ENCODE measurements at regions not wholly inside any gene's neighbourhood (a gene's known extent, or its start where the extent isn't known, plus 50 kb on each side); places are given as distances from the start of the nearest gene placed in this dataset.

GRCh38 chr18:8962855-8963635, 139.5 kb upstream of the NDUFV2 start:
- H3K9ac ChIP-seq (ENCODE audit: low read depth, low read length), result no peak overlapping the region

GRCh38 chr18:8963876-8964275, 138.6 kb upstream of the NDUFV2 start:
- no peak overlapping the region for H3K4me3 ChIP-seq (ENCODE audit: low read length)
- H3K4me1 ChIP-seq (ENCODE audit: insufficient read depth, low read length), result peaks cover 9% of the 10 kb centered on the region
- H3K27ac ChIP-seq (ENCODE audit: low read depth, low read length), result no peak overlapping the region
- H3K9ac ChIP-seq (ENCODE audit: low read depth, low read length), result no peak overlapping the region
- H3K36me3 ChIP-seq (ENCODE audit: insufficient read depth, low read length), result no peaks in the 10 kb centered on the region
- no peaks in the 10 kb centered on the region for H3K27me3 ChIP-seq (ENCODE audit: insufficient read depth, low read length)
- no peaks in the 10 kb centered on the region for H3K9me3 ChIP-seq (ENCODE audit: insufficient read depth, low read depth, low read length)

More at GRCh38 chr18:8962855-8963635, 139.5 kb upstream of the NDUFV2 start:
- no peaks in the 10 kb centered on the region for H3K9me3 ChIP-seq (ENCODE audit: insufficient read depth, low read depth, low read length)
- no peak overlapping the region for H3K4me3 ChIP-seq (ENCODE audit: low read length)
- peaks cover 14% of the 10 kb centered on the region for H3K4me1 ChIP-seq (ENCODE audit: insufficient read depth, low read length)
- H3K27me3 ChIP-seq (ENCODE audit: insufficient read depth, low read length), result no peaks in the 10 kb centered on the region
- 87% methylated on average over 8 of the region's 8 CpGs for WGBS
- no peaks in the 10 kb centered on the region for H3K36me3 ChIP-seq (ENCODE audit: insufficient read depth, low read length)
- no peak overlapping the region for H3K27ac ChIP-seq (ENCODE audit: low read depth, low read length)

GRCh38 chr18:8965398-8965797, 137.1 kb upstream of the NDUFV2 start:
- no peaks in the 10 kb centered on the region for H3K27me3 ChIP-seq (ENCODE audit: insufficient read depth, low read length)
- 84% methylated on average over 8 of the region's 8 CpGs for WGBS
- H3K4me3 ChIP-seq (ENCODE audit: low read length), result no peak overlapping the region
- no peaks in the 10 kb centered on the region for H3K9me3 ChIP-seq (ENCODE audit: insufficient read depth, low read depth, low read length)
- no peak overlapping the region for H3K9ac ChIP-seq (ENCODE audit: low read depth, low read length)
- H3K36me3 ChIP-seq (ENCODE audit: insufficient read depth, low read length), result no peaks in the 10 kb centered on the region
- H3K27ac ChIP-seq (ENCODE audit: low read depth, low read length), result no peak overlapping the region
- H3K4me1 ChIP-seq (ENCODE audit: insufficient read depth, low read length), result peaks cover 4% of the 10 kb centered on the region

- H3K4me1 ChIP-seq (ENCODE audit: insufficient read depth, low read length), result peaks cover 4% of the 10 kb centered on the region
- H3K9me3 ChIP-seq (ENCODE audit: insufficient read depth, low read depth, low read length), result no peaks in the 10 kb centered on the region
- no peak overlapping the region for H3K4me3 ChIP-seq (ENCODE audit: low read length)
- no peaks in the 10 kb centered on the region for H3K36me3 ChIP-seq (ENCODE audit: insufficient read depth, low read length)
- WGBS, result 98% methylated on average over 3 of the region's 3 CpGs
- H3K9ac ChIP-seq (ENCODE audit: low read depth, low read length), result no peak overlapping the region
- no peaks in the 10 kb centered on the region for H3K27me3 ChIP-seq (ENCODE audit: insufficient read depth, low read length)
- no peak overlapping the region for H3K27ac ChIP-seq (ENCODE audit: low read depth, low read length)
These were observed 135.7 kb upstream of the NDUFV2 start for GRCh38 chr18:8966821-8967220.

GRCh38 chr18:8967573-8967972, 134.9 kb upstream of the NDUFV2 start:
- 94% methylated on average over 6 of the region's 6 CpGs for WGBS
- no peaks in the 10 kb centered on the region for H3K9me3 ChIP-seq (ENCODE audit: insufficient read depth, low read depth, low read length)
- H3K36me3 ChIP-seq (ENCODE audit: insufficient read depth, low read length), result no peaks in the 10 kb centered on the region
- no peak overlapping the region for H3K27ac ChIP-seq (ENCODE audit: low read depth, low read length)
- H3K9ac ChIP-seq (ENCODE audit: low read depth, low read length), result no peak overlapping the region
- peaks cover 4% of the 10 kb centered on the region for H3K4me1 ChIP-seq (ENCODE audit: insufficient read depth, low read length)
- no peak overlapping the region for H3K4me3 ChIP-seq (ENCODE audit: low read length)
- no peaks in the 10 kb centered on the region for H3K27me3 ChIP-seq (ENCODE audit: insufficient read depth, low read length)

GRCh38 chr18:8969639-8970390, 132.7 kb upstream of the NDUFV2 start:
- H3K27me3 ChIP-seq (ENCODE audit: insufficient read depth, low read length), result no peaks in the 10 kb centered on the region
- peaks cover 4% of the 10 kb centered on the region for H3K4me1 ChIP-seq (ENCODE audit: insufficient read depth, low read length)
- no peak overlapping the region for H3K27ac ChIP-seq (ENCODE audit: low read depth, low read length)
- no peaks in the 10 kb centered on the region for H3K9me3 ChIP-seq (ENCODE audit: insufficient read depth, low read depth, low read length)
- no peak overlapping the region for H3K4me3 ChIP-seq (ENCODE audit: low read length)
- 93% methylated on average over 3 of the region's 4 CpGs for WGBS
- no peak overlapping the region for H3K9ac ChIP-seq (ENCODE audit: low read depth, low read length)
- H3K36me3 ChIP-seq (ENCODE audit: insufficient read depth, low read length), result no peaks in the 10 kb centered on the region

GRCh38 chr18:8970843-8971242, 131.7 kb upstream of the NDUFV2 start:
- Histone ChIP-seq H3K27ac (ENCODE audit: low read depth, low read length) (no peak overlapping the region), H3K4me1 (ENCODE audit: insufficient read depth, low read length) (peaks cover 4% of the 10 kb centered on the region), H3K4me3 (ENCODE audit: low read length) (no peak overlapping the region), H3K9ac (ENCODE audit: low read depth, low read length) (no peak overlapping the region), H3K27me3 (ENCODE audit: insufficient read depth, low read length) (no peaks in the 10 kb centered on the region), H3K36me3 (ENCODE audit: insufficient read depth, low read length) (no peaks in the 10 kb centered on the region), H3K9me3 (ENCODE audit: insufficient read depth, low read depth, low read length) (no peaks in the 10 kb centered on the region)
- 96% methylated on average over 6 of the region's 6 CpGs for WGBS

GRCh38 chr18:8972116-8972515, 130.4 kb upstream of the NDUFV2 start:
- Histone ChIP-seq H3K27ac (ENCODE audit: low read depth, low read length) (no peak overlapping the region), H3K9me3 (ENCODE audit: insufficient read depth, low read depth, low read length) (no peaks in the 10 kb centered on the region)
- 95% methylated on average over 7 of the region's 7 CpGs for WGBS

GRCh38 chr18:8974279-8974678, 128.2 kb upstream of the NDUFV2 start:
- H3K4me1 ChIP-seq (ENCODE audit: insufficient read depth, low read length), result peaks cover 10% of the 10 kb centered on the region
- WGBS, result 94% methylated on average over 4 of the region's 4 CpGs

More at GRCh38 chr18:8972116-8972515, 130.4 kb upstream of the NDUFV2 start:
- H3K36me3 ChIP-seq (ENCODE audit: insufficient read depth, low read length), result no peaks in the 10 kb centered on the region
- peaks cover 7% of the 10 kb centered on the region for H3K4me1 ChIP-seq (ENCODE audit: insufficient read depth, low read length)
- H3K9ac ChIP-seq (ENCODE audit: low read depth, low read length), result no peak overlapping the region
- no peaks in the 10 kb centered on the region for H3K27me3 ChIP-seq (ENCODE audit: insufficient read depth, low read length)
- no peak overlapping the region for H3K4me3 ChIP-seq (ENCODE audit: low read length)

GRCh38 chr18:8974696-8975095, 127.8 kb upstream of the NDUFV2 start:
- no peaks in the 10 kb centered on the region for H3K9me3 ChIP-seq (ENCODE audit: insufficient read depth, low read depth, low read length)
- no peak overlapping the region for H3K4me3 ChIP-seq (ENCODE audit: low read length)
- peaks cover 14% of the 10 kb centered on the region for H3K4me1 ChIP-seq (ENCODE audit: insufficient read depth, low read length)
- no peak overlapping the region for H3K27ac ChIP-seq (ENCODE audit: low read depth, low read length)
- H3K27me3 ChIP-seq (ENCODE audit: insufficient read depth, low read length), result no peaks in the 10 kb centered on the region
- no peak overlapping the region for H3K9ac ChIP-seq (ENCODE audit: low read depth, low read length)
- H3K36me3 ChIP-seq (ENCODE audit: insufficient read depth, low read length), result no peaks in the 10 kb centered on the region
- WGBS, result 94% methylated on average over 1 of the region's 2 CpGs

More at GRCh38 chr18:8974279-8974678, 128.2 kb upstream of the NDUFV2 start:
- Histone ChIP-seq H3K9me3 (ENCODE audit: insufficient read depth, low read depth, low read length) (no peaks in the 10 kb centered on the region), H3K27me3 (ENCODE audit: insufficient read depth, low read length) (no peaks in the 10 kb centered on the region), H3K36me3 (ENCODE audit: insufficient read depth, low read length) (no peaks in the 10 kb centered on the region), H3K27ac (ENCODE audit: low read depth, low read length) (no peak overlapping the region), H3K9ac (ENCODE audit: low read depth, low read length) (no peak overlapping the region), H3K4me3 (ENCODE audit: low read length) (no peak overlapping the region)

GRCh38 chr18:8975624-8976023, 126.9 kb upstream of the NDUFV2 start:
- no peak overlapping the region for H3K4me3 ChIP-seq (ENCODE audit: low read length)
- no peaks in the 10 kb centered on the region for H3K36me3 ChIP-seq (ENCODE audit: insufficient read depth, low read length)
- peaks cover 20% of the 10 kb centered on the region for H3K4me1 ChIP-seq (ENCODE audit: insufficient read depth, low read length)
- no peaks in the 10 kb centered on the region for H3K27me3 ChIP-seq (ENCODE audit: insufficient read depth, low read length)
- no peaks in the 10 kb centered on the region for H3K9me3 ChIP-seq (ENCODE audit: insufficient read depth, low read depth, low read length)
- no peak overlapping the region; the same call in 1 of the 2 replicates for H3K27ac ChIP-seq (ENCODE audit: low read depth, low read length)
- WGBS, result 73% methylated on average over 7 of the region's 7 CpGs
- no peak overlapping the region for H3K9ac ChIP-seq (ENCODE audit: low read depth, low read length)

All from HUES64 (cell line).